SK-N-MC (cell line): ENCODE measurements at regions not wholly inside any gene's neighbourhood (a gene's known extent, or its start where the extent isn't known, plus 50 kb on each side); places are given as distances from the start of the nearest gene placed in this dataset.

Experiments
- DNase-seq: peaks from one replicate; pipeline ENCODE4 v3.0.0-alpha.2; 2011; ENCODE audit warnings: low read depth, low spot score
- H3K27ac ChIP-seq: fragments of 200-600 bp; sonication (generic); 2 replicates; pipeline ENCODE4 v1.5.1; 2016; ENCODE audit warnings: mixed run types
- H3K36me3 ChIP-seq: fragments of 200-600 bp; sonication (generic); 2 replicates; pipeline ENCODE4 v1.6.1; 2017; ENCODE audit warnings: antibody characterized with exemption, low read length, mixed read lengths; ENCODE audit not compliant: insufficient read depth
- H3K4me3 ChIP-seq: fragments of 200-600 bp; sonication (generic); 2 replicates; pipeline ENCODE4 v1.5.1; 2016
- H3K9ac ChIP-seq: fragments of 200-600 bp; sonication (generic); 2 replicates; pipeline ENCODE4 v1.8.0; 2017; ENCODE audit warnings: mixed run types, mixed read lengths; ENCODE audit not compliant: insufficient read length
- H3K9me3 ChIP-seq: fragments of 200-600 bp; sonication (generic); 2 replicates; pipeline ENCODE4 v1.6.1; 2017; ENCODE audit warnings: low read depth, mild to moderate bottlenecking, antibody characterized with exemption, low read length, moderate library complexity, mixed read lengths
- EZH2 ChIP-seq: fragments of 200-600 bp; sonication (generic); IDR thresholded peaks from one replicate; pipeline ENCODE4 v1.6.1; 2017; ENCODE audit warnings: antibody characterized with exemption
- FOXP2 ChIP-seq: optimal IDR thresholded peaks from 2 replicates; pipeline ENCODE3; 2011; ENCODE audit warnings: mild to moderate bottlenecking, moderate library complexity; ENCODE audit not compliant: insufficient read depth; ENCODE audit errors: extremely low read length, control extremely low read depth
- POLR2AphosphoS5 ChIP-seq: IDR thresholded peaks from 2 replicates; pipeline ENCODE4 v1.6.1; 2012; ENCODE audit warnings: mild to moderate bottlenecking, low read depth, low read length, borderline replicate concordance

GRCh38 chr2:236512902-236513435 lies 56.7 kb upstream of the ACKR3 start:
- H3K9ac ChIP-seq = no peak overlapping the region
- H3K9me3 ChIP-seq = no peaks in the 10 kb centered on the region
- H3K36me3 ChIP-seq = no peaks in the 10 kb centered on the region
- no peak overlapping the region for H3K4me3 ChIP-seq
- TF ChIP-seq EZH2 (no peak), FOXP2 (no peak), POLR2AphosphoS5 (no peak)
- no peak overlapping the region for H3K27ac ChIP-seq
- DNase-seq = no peak

GRCh38 chr2:236513956-236514355 lies 55.7 kb upstream of the ACKR3 start:
- H3K4me3 ChIP-seq = no peak overlapping the region
- no peaks in the 10 kb centered on the region for H3K9me3 ChIP-seq
- no peak overlapping the region for H3K9ac ChIP-seq
- TF ChIP-seq EZH2 = no peak
- no peak for TF ChIP-seq FOXP2
- no peak for TF ChIP-seq POLR2AphosphoS5
- DNase-seq = no peak
- H3K27ac ChIP-seq = no peak overlapping the region
- H3K36me3 ChIP-seq = no peaks in the 10 kb centered on the region

GRCh38 chr2:236516708-236517107 lies 52.9 kb upstream of the ACKR3 start:
- DNase-seq = no peak
- H3K4me3 ChIP-seq = no peak overlapping the region
- no peak overlapping the region for H3K9ac ChIP-seq
- H3K27ac ChIP-seq = no peak overlapping the region
- no peaks in the 10 kb centered on the region for H3K9me3 ChIP-seq
- H3K36me3 ChIP-seq = no peaks in the 10 kb centered on the region
- TF ChIP-seq FOXP2 = no peak
- TF ChIP-seq POLR2AphosphoS5 = no peak
- no peak for TF ChIP-seq EZH2

GRCh38 chr2:236517251-236518031 lies 52.2 kb upstream of the ACKR3 start:
- Histone ChIP-seq H3K4me3 (no peak overlapping the region), H3K9ac (no peak overlapping the region), H3K27ac (no peak overlapping the region), H3K36me3 (no peaks in the 10 kb centered on the region), H3K9me3 (no peaks in the 10 kb centered on the region)
- TF ChIP-seq EZH2 (no peak), FOXP2 (no peak), POLR2AphosphoS5 (no peak)
- DNase-seq = no peak
